ENCODE measurements at regions not wholly inside any gene's neighbourhood (a gene's known extent, or its start where the extent isn't known, plus 50 kb on each side); places are given as distances from the start of the nearest gene placed in this dataset.

DNA sequence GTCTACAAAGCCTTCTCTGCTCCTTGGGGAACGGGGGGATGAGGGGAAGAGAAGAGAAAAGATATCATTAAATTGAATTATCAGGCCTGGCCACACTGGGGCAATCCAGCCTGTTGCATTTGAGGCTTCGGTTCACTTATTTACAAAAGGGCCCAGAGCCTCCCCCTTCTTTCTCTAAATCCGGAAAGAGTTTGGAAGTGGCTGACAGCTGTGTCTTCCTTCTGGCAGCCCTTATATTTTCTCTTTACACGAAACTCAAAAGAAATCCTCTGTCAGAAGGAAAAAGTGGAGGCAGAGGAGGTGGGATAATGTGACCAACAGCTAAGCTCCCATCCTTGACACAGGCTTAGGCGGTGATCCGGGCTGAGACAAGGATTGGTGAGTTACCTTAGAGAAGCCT, 158.3 kb upstream of the TAPT1 start:
- ChIA-PET CTCF (no interaction called here), POLR2A (interaction anchor here (0.7 kb wide), 1 partner anchor 48 kb away, joined by 3 read pairs; no protein-coding TSS in a partner anchor)
- TF ChIP-seq, protein P1, sequence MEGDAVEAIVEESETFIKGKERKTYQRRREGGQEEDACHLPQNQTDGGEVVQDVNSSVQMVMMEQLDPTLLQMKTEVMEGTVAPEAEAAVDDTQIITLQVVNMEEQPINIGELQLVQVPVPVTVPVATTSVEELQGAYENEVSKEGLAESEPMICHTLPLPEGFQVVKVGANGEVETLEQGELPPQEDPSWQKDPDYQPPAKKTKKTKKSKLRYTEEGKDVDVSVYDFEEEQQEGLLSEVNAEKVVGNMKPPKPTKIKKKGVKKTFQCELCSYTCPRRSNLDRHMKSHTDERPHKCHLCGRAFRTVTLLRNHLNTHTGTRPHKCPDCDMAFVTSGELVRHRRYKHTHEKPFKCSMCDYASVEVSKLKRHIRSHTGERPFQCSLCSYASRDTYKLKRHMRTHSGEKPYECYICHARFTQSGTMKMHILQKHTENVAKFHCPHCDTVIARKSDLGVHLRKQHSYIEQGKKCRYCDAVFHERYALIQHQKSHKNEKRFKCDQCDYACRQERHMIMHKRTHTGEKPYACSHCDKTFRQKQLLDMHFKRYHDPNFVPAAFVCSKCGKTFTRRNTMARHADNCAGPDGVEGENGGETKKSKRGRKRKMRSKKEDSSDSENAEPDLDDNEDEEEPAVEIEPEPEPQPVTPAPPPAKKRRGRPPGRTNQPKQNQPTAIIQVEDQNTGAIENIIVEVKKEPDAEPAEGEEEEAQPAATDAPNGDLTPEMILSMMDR (IDR thresholded peaks at IDR 0.05; ENCODE audit: low read depth, low read length) = no peak
- H3K27ac ChIP-seq (ENCODE audit: low read depth, low read length) = no peak overlapping the region
- no peak overlapping the region for H3K4me3 ChIP-seq (ENCODE audit: low read depth, low read length)
- no peaks in the 10 kb centered on the region for H3K9me3 ChIP-seq (ENCODE audit: control insufficient read depth, insufficient read depth, low read length)
- H3K27me3 ChIP-seq (ENCODE audit: control insufficient read depth, insufficient read depth, low read length) = peaks cover 10% of the 10 kb centered on the region
- DNase-seq (ENCODE audit: low read depth, low spot score) = no peak

DNA sequence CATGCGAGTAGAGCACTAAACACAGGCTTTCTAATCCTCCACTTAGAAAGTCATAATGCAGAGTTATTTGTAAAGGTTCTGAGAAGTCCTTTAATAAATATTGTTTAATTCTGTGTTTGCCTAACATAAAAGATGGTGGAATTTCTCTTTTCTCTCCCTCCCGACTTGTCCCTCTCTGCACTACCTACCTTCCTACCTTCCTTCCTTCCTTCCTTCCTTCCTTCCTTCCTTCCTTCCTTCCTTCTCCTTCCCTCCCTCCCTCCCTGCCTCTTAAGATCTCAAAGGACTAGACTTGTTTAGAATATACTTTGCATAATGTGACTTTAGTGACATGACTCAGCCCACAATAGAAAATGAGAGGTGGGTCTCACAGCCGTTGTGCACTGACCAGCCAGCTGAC, 156.3 kb upstream of the TAPT1 start:
- TF ChIP-seq, protein P1 (IDR thresholded peaks at IDR 0.05; ENCODE audit: low read depth, low read length) = no peak
- no peak for DNase-seq (ENCODE audit: low read depth, low spot score)
- POLR2A ChIA-PET = no interaction called here
- Histone ChIP-seq H3K4me3 (ENCODE audit: low read depth, low read length) (no peak overlapping the region), H3K9me3 (ENCODE audit: control insufficient read depth, insufficient read depth, low read length) (no peaks in the 10 kb centered on the region), H3K27ac (ENCODE audit: low read depth, low read length) (no peak overlapping the region), H3K27me3 (ENCODE audit: control insufficient read depth, insufficient read depth, low read length) (peaks cover 7% of the 10 kb centered on the region)
- CTCF ChIA-PET = no interaction called here

DNA sequence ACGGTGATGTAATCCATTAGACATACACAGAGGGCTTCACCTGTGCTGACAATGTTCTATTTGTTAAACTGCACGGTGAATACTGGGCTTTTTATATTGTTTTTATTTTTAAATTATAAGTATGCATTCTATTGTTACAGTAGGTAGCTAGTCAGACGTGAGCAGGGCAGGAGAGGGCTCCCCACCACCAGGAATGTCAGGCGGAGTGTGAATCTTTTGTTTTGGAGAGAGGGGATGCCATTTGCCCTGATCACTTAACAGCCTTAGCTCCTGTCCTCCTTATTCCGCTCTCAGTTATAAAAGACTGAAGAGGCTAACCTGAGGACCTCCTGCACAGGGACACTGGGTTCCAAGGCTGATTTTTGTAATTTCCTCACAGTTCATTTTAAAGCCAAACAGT, 151.6 kb upstream of the TAPT1 start:
- DNase-seq (ENCODE audit: low read depth, low spot score) = no peak
- peaks cover 3% of the 10 kb centered on the region for H3K27me3 ChIP-seq (ENCODE audit: control insufficient read depth, insufficient read depth, low read length)
- POLR2A ChIA-PET = no interaction called here

DNA sequence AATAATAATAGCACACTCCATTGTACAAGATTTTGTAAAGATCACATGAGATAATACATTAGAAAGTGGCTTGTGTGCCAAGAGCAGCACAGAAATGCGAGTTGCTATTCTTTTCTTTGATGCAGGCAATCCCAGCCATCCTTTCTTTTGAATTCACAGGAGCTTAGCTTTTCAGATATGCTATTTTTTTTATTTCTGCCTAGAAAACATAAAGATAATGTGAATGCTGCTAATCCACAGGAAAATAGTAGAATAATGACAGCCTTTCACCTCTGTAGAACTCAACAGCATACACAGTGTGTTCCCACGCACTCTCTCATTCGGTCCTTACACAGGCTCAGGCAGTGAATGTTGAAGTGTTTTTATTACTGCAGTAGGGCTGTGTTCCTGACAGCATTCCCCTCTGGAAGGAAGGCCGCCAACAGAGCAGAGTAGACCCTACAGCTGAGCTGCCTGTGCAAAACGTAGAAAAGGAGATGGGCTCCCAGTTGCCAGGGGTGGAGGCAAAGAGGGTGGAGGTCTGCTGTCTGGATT, 138.8 kb upstream of the TAPT1 start:
- Histone ChIP-seq H3K27ac (ENCODE audit: low read depth, low read length) (no peak overlapping the region), H3K4me3 (ENCODE audit: low read depth, low read length) (no peak overlapping the region), H3K9me3 (ENCODE audit: control insufficient read depth, insufficient read depth, low read length) (no peaks in the 10 kb centered on the region), H3K27me3 (ENCODE audit: control insufficient read depth, insufficient read depth, low read length) (peaks cover 2% of the 10 kb centered on the region)
- ChIA-PET CTCF (no interaction called here), POLR2A (no interaction called here)
- DNase-seq (ENCODE audit: low read depth, low spot score) = no peak
- TF ChIP-seq, protein P1 (IDR thresholded peaks at IDR 0.05; ENCODE audit: low read depth, low read length) = no peak

More for the DNA sequence above, 151.6 kb upstream of the TAPT1 start:
- Histone ChIP-seq H3K4me3 (ENCODE audit: low read depth, low read length) (no peak overlapping the region), H3K9me3 (ENCODE audit: control insufficient read depth, insufficient read depth, low read length) (no peaks in the 10 kb centered on the region), H3K27ac (ENCODE audit: low read depth, low read length) (no peak overlapping the region)
- CTCF ChIA-PET = no interaction called here
- TF ChIP-seq, protein P1 (IDR thresholded peaks at IDR 0.05; ENCODE audit: low read depth, low read length) = no peak

DNA sequence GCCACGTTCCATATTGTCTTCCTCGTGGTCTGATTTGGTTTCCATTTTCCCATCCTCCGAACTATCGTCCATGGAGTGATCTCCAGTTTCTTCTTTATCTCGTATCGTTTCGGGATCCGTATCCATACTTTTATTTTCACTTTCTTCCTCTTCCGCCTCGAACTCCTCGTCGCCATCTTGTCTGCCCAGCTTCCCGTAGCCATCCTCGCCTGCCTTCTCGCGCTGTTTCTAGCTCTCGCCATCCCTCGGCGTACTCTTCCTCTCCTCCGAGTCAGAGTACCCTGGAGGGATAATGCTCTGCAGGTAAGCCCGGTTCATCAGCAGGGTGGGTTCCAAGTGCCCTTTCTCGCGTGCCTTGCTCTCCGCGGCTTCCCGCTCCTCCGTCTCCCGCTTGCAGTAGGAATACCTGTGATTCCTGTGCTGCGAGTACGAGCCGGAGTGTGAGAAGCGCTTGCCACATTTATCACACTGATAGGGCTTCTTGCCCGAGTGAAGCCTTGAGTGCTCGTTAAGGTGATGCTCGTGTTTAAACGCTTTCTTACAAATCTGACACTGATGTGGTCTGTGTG, 134.5 kb upstream of the TAPT1 start:
- ChIA-PET POLR2A (no interaction called here), CTCF (no interaction called here)
- no peak overlapping the region for H3K27ac ChIP-seq (ENCODE audit: low read depth, low read length)
- no peaks in the 10 kb centered on the region for H3K9me3 ChIP-seq (ENCODE audit: control insufficient read depth, insufficient read depth, low read length)
- peaks cover 5% of the 10 kb centered on the region for H3K27me3 ChIP-seq (ENCODE audit: control insufficient read depth, insufficient read depth, low read length)
- DNase-seq (ENCODE audit: low read depth, low spot score) = no peak
- TF ChIP-seq, protein P1 (IDR thresholded peaks at IDR 0.05; ENCODE audit: low read depth, low read length) = no peak
- no peak overlapping the region for H3K4me3 ChIP-seq (ENCODE audit: low read depth, low read length)
